GM23338 (cell line): ENCODE measurements at regions not wholly inside any gene's neighbourhood (a gene's known extent, or its start where the extent isn't known, plus 50 kb on each side); places are given as distances from the start of the nearest gene placed in this dataset.

ENCODE experiments used
- ATAC-seq: fragments of 200-7000 bp; cut with Tn5 transposase; 3 replicates; pipeline ENCODE4 v1.9.1; 2020
- DNase-seq: peaks from one replicate; pipeline ENCODE4 v3.0.0-alpha.2; 2015; ENCODE audit warnings: low spot score
- H2AFZ ChIP-seq: fragments of 200-600 bp; sonication (generic); 2 replicates; pipeline ENCODE4 v1.8.0; 2016; ENCODE audit warnings: antibody characterized with exemption, mild to moderate bottlenecking, moderate library complexity
- H3F3A ChIP-seq: fragments of 200-600 bp; sonication (generic); replicated peaks from 2 replicates; pipeline ENCODE4 v1.8.0; 2017; ENCODE audit warnings: antibody characterized with exemption, mixed run types, low read depth
- H3K27ac ChIP-seq: fragments of 200-600 bp; sonication (generic); 2 replicates; pipeline ENCODE4 v1.6.1; 2016; ENCODE audit warnings: low read depth
- H3K27me3 ChIP-seq: fragments of 200-600 bp; sonication (generic); 2 replicates; pipeline ENCODE4 v1.8.0; 2016; ENCODE audit warnings: mild to moderate bottlenecking, mixed run types, moderate library complexity; ENCODE audit not compliant: insufficient read depth
- H3K36me3 ChIP-seq: fragments of 200-600 bp; sonication (generic); 2 replicates; pipeline ENCODE4 v1.8.0; 2016; ENCODE audit warnings: mild to moderate bottlenecking; ENCODE audit not compliant: insufficient read depth
- H3K4me1 ChIP-seq: fragments of 200-600 bp; sonication (generic); 2 replicates; pipeline ENCODE4 v1.8.0; 2016; ENCODE audit warnings: mild to moderate bottlenecking, moderate library complexity; ENCODE audit not compliant: insufficient read depth
- H3K4me2 ChIP-seq: fragments of 200-600 bp; sonication (generic); 2 replicates; pipeline ENCODE4 v1.7.1; 2017; ENCODE audit warnings: mixed run types
- H3K4me3 ChIP-seq: fragments of 200-600 bp; sonication (generic); 2 replicates; pipeline ENCODE4 v1.6.1; 2016; ENCODE audit warnings: mixed run types
- H3K79me2 ChIP-seq: fragments of 200-600 bp; sonication (generic); replicated peaks from 2 replicates; pipeline ENCODE4 v1.8.0; 2017; ENCODE audit warnings: mild to moderate bottlenecking; ENCODE audit not compliant: insufficient read depth
- H3K9me2 ChIP-seq: fragments of 200-600 bp; sonication (generic); 2 replicates; pipeline ENCODE4 v1.8.0; 2017; ENCODE audit not compliant: insufficient read depth
- H4K20me1 ChIP-seq: fragments of 200-600 bp; sonication (generic); replicated peaks from 2 replicates; pipeline ENCODE4 v1.8.0; 2017; ENCODE audit warnings: mild to moderate bottlenecking; ENCODE audit not compliant: insufficient read depth
- H3K27ac Mint-ChIP-seq: 2 replicates; pipeline ENCODE4 v1.8.0; 2020; ENCODE audit warnings: inconsistent platforms, mild to moderate bottlenecking, moderate library complexity, mixed read lengths
- H3K27me3 Mint-ChIP-seq: 3 replicates; pipeline ENCODE4 v1.8.0; 2022; ENCODE audit warnings: low read depth, mild to moderate bottlenecking, moderate library complexity, mixed read lengths, inconsistent platforms; ENCODE audit not compliant: insufficient read depth, poor library complexity
- H3K36me3 Mint-ChIP-seq: 3 replicates; pipeline ENCODE4 v1.8.0; 2021; ENCODE audit warnings: low read depth, mild to moderate bottlenecking, inconsistent platforms, moderate library complexity, mixed read lengths
- H3K4me1 Mint-ChIP-seq: 3 replicates; pipeline ENCODE4 v1.8.0; 2020; ENCODE audit warnings: mild to moderate bottlenecking, inconsistent platforms, mixed read lengths
- H3K4me3 Mint-ChIP-seq: 3 replicates; pipeline ENCODE4 v1.8.0; 2021; ENCODE audit warnings: moderate library complexity, mild to moderate bottlenecking, inconsistent platforms, mixed read lengths
- H3K9me3 Mint-ChIP-seq: 3 replicates; pipeline ENCODE4 v1.8.0; 2020; ENCODE audit warnings: moderate library complexity, mild to moderate bottlenecking, inconsistent platforms, mixed read lengths
- CREB1 ChIP-seq: fragments of 250-450 bp; sonication (Bioruptor Pico); IDR thresholded peaks from 2 replicates; pipeline ENCODE4 v1.5.0; 2020; ENCODE audit warnings: low read depth, mild to moderate bottlenecking, moderate library complexity
- CTCF ChIP-seq, 2 experiments: fragments of 200-600 bp in 1 of 2; sonication (generic) in 1 of 2; conservative IDR thresholded peaks; 2 replicates each; pipeline versions ENCODE4 v1.5.1 to v1.6.1; 2016 to 2017; ENCODE audit warnings: antibody characterized with exemption in 2 of 2, low read depth in 2 of 2, mild to moderate bottlenecking in 2 of 2, moderate library complexity in 1 of 2
- EZH2 ChIP-seq: fragments of 200-600 bp; sonication (generic); IDR thresholded peaks from one replicate; pipeline ENCODE4 v1.8.0; 2017; ENCODE audit warnings: antibody characterized with exemption, mild to moderate bottlenecking, low read depth; ENCODE audit not compliant: unreplicated experiment
- JUNB ChIP-seq: IDR thresholded peaks from one replicate; pipeline ENCODE4 v1.6.1; 2016; ENCODE audit warnings: antibody characterized with exemption; ENCODE audit not compliant: unreplicated experiment
- NANOG ChIP-seq: IDR thresholded peaks from 2 replicates; pipeline ENCODE4 v1.6.1; 2016; ENCODE audit warnings: antibody characterized with exemption, borderline replicate concordance
- STAT1 ChIP-seq: IDR thresholded peaks from one replicate; pipeline ENCODE4 v1.6.1; 2016; ENCODE audit warnings: antibody characterized with exemption; ENCODE audit not compliant: unreplicated experiment
- ZNF462 ChIP-seq: fragments of 250-450 bp; sonication (Bioruptor Pico); IDR thresholded peaks from 2 replicates; pipeline ENCODE4 v1.5.0; 2020; ENCODE audit warnings: mild to moderate bottlenecking, moderate library complexity

GRCh38 chr1:83055391-83056170, 943.4 kb downstream of the TTLL7 start (continued):
- TF ChIP-seq ZNF462 (CRISPR knock-in tag): no peak
- no peak for TF ChIP-seq JUNB

GRCh38 chr1:83053446-83053845, 945.5 kb downstream of the TTLL7 start:
- no peak overlapping the region for H3K4me2 ChIP-seq
- Mint-ChIP-seq H3K27ac (no peak overlapping the region), H3K9me3 (peaks cover 35% of the 10 kb centered on the region), H3K27me3 (no peaks in the 10 kb centered on the region), H3K36me3 (peaks cover 20% of the 10 kb centered on the region), H3K4me3 (no peak overlapping the region), H3K4me1 (peaks cover 5% of the 10 kb centered on the region; the same call in 1 of the 3 replicates)
- H3F3A ChIP-seq: no peaks in the 10 kb centered on the region
- no peak overlapping the region for H3K27ac ChIP-seq
- no peaks in the 10 kb centered on the region for H3K27me3 ChIP-seq
- ATAC-seq (no peak), DNase-seq (no peak)
- H3K4me1 ChIP-seq: no peaks in the 10 kb centered on the region
- no peaks in the 10 kb centered on the region for H3K36me3 ChIP-seq
- H3K4me3 ChIP-seq: no peak overlapping the region
- H3K79me2 ChIP-seq: no peaks in the 10 kb centered on the region
- H3K9me2 ChIP-seq: peaks cover 10% of the 10 kb centered on the region; the same call in 1 of the 2 replicates
- H4K20me1 ChIP-seq: no peaks in the 10 kb centered on the region
- no peak overlapping the region for H2AFZ ChIP-seq
- TF ChIP-seq CREB1 (no peak), CTCF (conservative IDR thresholded peaks at IDR 0.05; ENCODE audit: low read depth in 2 of 2) (no peak), NANOG (no peak), STAT1 (no peak), EZH2 (no peak), ZNF462 (CRISPR knock-in tag) (no peak)
